Endothelial cell (in vitro differentiated cells): ENCODE measurements at regions not wholly inside any gene's neighbourhood (a gene's known extent, or its start where the extent isn't known, plus 50 kb on each side); places are given as distances from the start of the nearest gene placed in this dataset.
"Not testable (repeated sequence)": the region's sequence is repeated elsewhere in the genome, so short reads cannot be mapped to it uniquely, and the experiment has no call there.

ENCODE experiments used
- DNase-seq: peaks from one replicate; pipeline ENCODE4 v3.0.0; 2021; ENCODE audit warnings: low spot score
- H3K27ac Mint-ChIP-seq: one replicate; pipeline ENCODE4 v1.8.0; 2021; ENCODE audit warnings: mixed read lengths, inconsistent platforms; ENCODE audit not compliant: unreplicated experiment
- H3K27me3 Mint-ChIP-seq: one replicate; pipeline ENCODE4 v1.8.0; 2021; ENCODE audit warnings: mild to moderate bottlenecking, moderate library complexity, mixed read lengths, inconsistent platforms; ENCODE audit not compliant: unreplicated experiment
- H3K36me3 Mint-ChIP-seq: one replicate; pipeline ENCODE4 v1.8.0; 2021; ENCODE audit warnings: mild to moderate bottlenecking, low read depth, mixed read lengths, inconsistent platforms; ENCODE audit not compliant: unreplicated experiment
- H3K4me1 Mint-ChIP-seq: one replicate; pipeline ENCODE4 v1.8.0; 2021; ENCODE audit warnings: mild to moderate bottlenecking, mixed read lengths, inconsistent platforms; ENCODE audit not compliant: unreplicated experiment
- H3K4me3 Mint-ChIP-seq: one replicate; pipeline ENCODE4 v1.8.0; 2021; ENCODE audit warnings: mild to moderate bottlenecking, mixed read lengths, inconsistent platforms; ENCODE audit not compliant: unreplicated experiment
- H3K9me3 Mint-ChIP-seq: one replicate; pipeline ENCODE4 v1.8.0; 2021; ENCODE audit warnings: mixed read lengths, inconsistent platforms; ENCODE audit not compliant: unreplicated experiment
- CTCF ChIP-seq: fragments of 200-600 bp; sonication (generic); IDR thresholded peaks from one replicate; pipeline ENCODE4 v1.5.0; 2021; ENCODE audit warnings: antibody characterized with exemption; ENCODE audit not compliant: unreplicated experiment

- H3K27ac Mint-ChIP-seq, result no peak overlapping the region
- no peak for TF ChIP-seq CTCF
- no peaks in the 10 kb centered on the region for H3K4me1 Mint-ChIP-seq
- no peak for DNase-seq
- H3K4me3 Mint-ChIP-seq, result no peak overlapping the region
- no peaks in the 10 kb centered on the region for H3K9me3 Mint-ChIP-seq
- H3K27me3 Mint-ChIP-seq, result no peaks in the 10 kb centered on the region
- no peaks in the 10 kb centered on the region for H3K36me3 Mint-ChIP-seq
These were observed 180.8 kb upstream of the PLN start for GRCh38 chr6:118367314-118367713.

GRCh38 chr6:118370722-118371121 lies 177.4 kb upstream of the PLN start:
- Mint-ChIP-seq H3K4me1 (no peaks in the 10 kb centered on the region), H3K27ac (no peak overlapping the region), H3K27me3 (no peaks in the 10 kb centered on the region), H3K4me3 (no peak overlapping the region), H3K9me3 (no peaks in the 10 kb centered on the region), H3K36me3 (no peaks in the 10 kb centered on the region)
- no peak for TF ChIP-seq CTCF
- no peak for DNase-seq

GRCh38 chr6:118371955-118372354 lies 176.1 kb upstream of the PLN start:
- Mint-ChIP-seq H3K27ac (no peak overlapping the region), H3K36me3 (no peaks in the 10 kb centered on the region)
- no peak for TF ChIP-seq CTCF

GRCh38 chr6:118372413-118372812 lies 175.7 kb upstream of the PLN start:
- Mint-ChIP-seq H3K4me1 (no peaks in the 10 kb centered on the region), H3K9me3 (no peaks in the 10 kb centered on the region), H3K27ac (no peak overlapping the region), H3K36me3 (no peaks in the 10 kb centered on the region), H3K4me3 (no peak overlapping the region), H3K27me3 (no peaks in the 10 kb centered on the region)
- TF ChIP-seq CTCF, result no peak
- DNase-seq, result no peak

More at GRCh38 chr6:118371955-118372354, 176.1 kb upstream of the PLN start:
- Mint-ChIP-seq H3K9me3 (no peaks in the 10 kb centered on the region), H3K4me3 (no peak overlapping the region), H3K27me3 (no peaks in the 10 kb centered on the region), H3K4me1 (no peaks in the 10 kb centered on the region)
- no peak for DNase-seq

GRCh38 chr6:118377711-118378414 lies 170.2 kb upstream of the PLN start:
- no peak for DNase-seq

GRCh38 chr6:118380620-118381019 lies 167.5 kb upstream of the PLN start:
- DNase-seq, H3K27me3 Mint-ChIP-seq, H3K36me3 Mint-ChIP-seq, H3K9me3 Mint-ChIP-seq, H3K4me3 Mint-ChIP-seq, H3K4me1 Mint-ChIP-seq, H3K27ac Mint-ChIP-seq: not testable (repeated sequence)

More at GRCh38 chr6:118377711-118378414, 170.2 kb upstream of the PLN start:
- Mint-ChIP-seq H3K4me1 (no peaks in the 10 kb centered on the region), H3K9me3 (no peaks in the 10 kb centered on the region), H3K27ac (no peak overlapping the region), H3K27me3 (no peaks in the 10 kb centered on the region), H3K36me3 (no peaks in the 10 kb centered on the region), H3K4me3 (no peak overlapping the region)
- no peak for TF ChIP-seq CTCF
